HCT116 (cell line): ENCODE measurements at regions not wholly inside any gene's neighbourhood (a gene's known extent, or its start where the extent isn't known, plus 50 kb on each side); places are given as distances from the start of the nearest gene placed in this dataset.

Source experiments
- ATAC-seq: fragments of 200-7000 bp; cut with Tn5 transposase; 2 replicates; pipeline ENCODE4 v1.9.1; 2020; ENCODE audit warnings: mild to moderate bottlenecking, moderate library complexity
- BruUV-seq: library from RNA; stranded (reverse); fragments of 400-500 nt; replicated peaks from 2 replicates; lab custom pipeline; 2021; lab: Mats Ljungman, UMichigan
- CTCF ChIA-PET: fragments of 300-600 bp; sonication (Branson Sonifier 250); formaldehyde crosslinking; loops from one replicate; lab custom pipeline; 2021; ENCODE audit warnings: antibody characterized with exemption; lab: Charles Lee
- POLR2A ChIA-PET: fragments of 300-600, 350-600 bp; sonication (Branson Sonifier 250); formaldehyde crosslinking; loops from one replicate; lab custom pipeline; 2021; ENCODE audit warnings: antibody characterized with exemption; lab: Charles Lee
- RAD21 ChIA-PET, 2 experiments: fragments of 300-600 bp; sonication (Branson Sonifier 250); formaldehyde crosslinking; loops; one replicate each; lab custom pipeline; 2023; ENCODE audit warnings: low total read pairs in 2 of 2; ENCODE audit not compliant: uncharacterized antibody in 2 of 2, unreplicated experiment in 2 of 2, low non-redundant PET in 1 of 2; lab: Charles Lee
- DNase-seq: peaks from one replicate; pipeline ENCODE4 v3.0.0-alpha.2; 2010; ENCODE audit warnings: low read depth, low spot score
- H2AFZ ChIP-seq: fragments of 200-600 bp; shearing (Covaris generic), sonication (generic); 2 replicates; pipeline ENCODE4 v1.6.1; 2017; ENCODE audit warnings: low read depth, mixed run types, mixed read lengths, antibody characterized with exemption, low read length; ENCODE audit not compliant: poor library complexity, severe bottlenecking
- H3K27ac ChIP-seq: 2 replicates; pipeline ENCODE4 v1.5.1; 2012; ENCODE audit warnings: low read depth, low read length
- H3K27me3 ChIP-seq: fragments of 200-600 bp; sonication (generic); 2 replicates; pipeline ENCODE4 v1.6.1; 2016; ENCODE audit warnings: mixed run types, low read length, mixed read lengths; ENCODE audit not compliant: insufficient read depth
- H3K36me3 ChIP-seq, 2 experiments: fragments of 200-500 bp in 1 of 2; fragments of 200-600 bp in 1 of 2; sonication (Bioruptor generic) in 1 of 2; sonication (generic) in 1 of 2; 2 replicates each; pipeline versions ENCODE4 v1.5.1 to v1.6.1; 2014 to 2016; ENCODE audit warnings: low read length in 2 of 2, inconsistent platforms in 1 of 2, mixed read lengths in 1 of 2, mixed run types in 1 of 2; ENCODE audit not compliant: insufficient read depth in 2 of 2, control insufficient read depth in 1 of 2
- H3K4me1 ChIP-seq, 2 experiments: fragments of 200-600 bp in 1 of 2; sonication (generic) in 1 of 2; 2 replicates each; pipeline versions ENCODE4 v1.5.1 to v1.6.1; 2012 to 2017; ENCODE audit warnings: low read length in 2 of 2, inconsistent platforms in 1 of 2, mild to moderate bottlenecking in 1 of 2, mixed read lengths in 1 of 2, mixed run types in 1 of 2, moderate library complexity in 1 of 2; ENCODE audit not compliant: insufficient read depth in 2 of 2, control insufficient read depth in 1 of 2
- H3K4me2 ChIP-seq: fragments of 200-600 bp; sonication (generic); 2 replicates; pipeline ENCODE4 v1.6.1; 2017; ENCODE audit warnings: mixed run types, low read length, mixed read lengths
- H3K4me3 ChIP-seq, 2 experiments: fragments of 200-600 bp in 1 of 2; sonication (generic) in 1 of 2; replicated peaks in 1 of 2; 2 replicates each; pipeline ENCODE4 v1.5.1; 2011 to 2016; ENCODE audit warnings: low read length in 2 of 2, control low read depth in 1 of 2, low read depth in 1 of 2, mild to moderate bottlenecking in 1 of 2, mixed read lengths in 1 of 2, mixed run types in 1 of 2
- H3K79me2 ChIP-seq: fragments of 200-600 bp; sonication (generic); 2 replicates; pipeline ENCODE4 v1.6.1; 2017; ENCODE audit warnings: mild to moderate bottlenecking, mixed run types, low read length, moderate library complexity, mixed read lengths; ENCODE audit not compliant: insufficient read depth
- H3K9ac ChIP-seq: fragments of 200-600 bp; sonication (generic); 2 replicates; pipeline ENCODE4 v1.6.1; 2016; ENCODE audit warnings: low read length, mixed read lengths
- H3K9me2 ChIP-seq: fragments of 200-600 bp; sonication (generic), shearing (Covaris generic); 2 replicates; pipeline ENCODE4 v1.6.1; 2017; ENCODE audit warnings: mixed run types, mild to moderate bottlenecking, moderate library complexity; ENCODE audit not compliant: insufficient read depth
- H3K9me3 ChIP-seq, 2 experiments: fragments of 200-500 bp in 1 of 2; fragments of 200-600 bp in 1 of 2; sonication (Bioruptor generic) in 1 of 2; sonication (generic) in 1 of 2; 2 replicates each; pipeline ENCODE4 v1.6.1; 2014 to 2017; ENCODE audit warnings: low read length in 2 of 2, mixed read lengths in 2 of 2, inconsistent platforms in 1 of 2, low read depth in 1 of 2, mild to moderate bottlenecking in 1 of 2, mixed run types in 1 of 2, moderate library complexity in 1 of 2; ENCODE audit not compliant: control insufficient read depth in 1 of 2, insufficient read depth in 1 of 2
- H4K20me1 ChIP-seq: fragments of 200-600 bp; sonication (generic), shearing (Covaris generic); 2 replicates; pipeline ENCODE4 v1.6.1; 2017; ENCODE audit warnings: mixed run types, mild to moderate bottlenecking, moderate library complexity; ENCODE audit not compliant: insufficient read depth
- ATF3 ChIP-seq: IDR thresholded peaks from 2 replicates; pipeline ENCODE4 v1.6.1; 2012
- CBX3 ChIP-seq: IDR thresholded peaks from 2 replicates; pipeline ENCODE4 v1.6.1; 2012; ENCODE audit warnings: low read depth
- CEBPB ChIP-seq: IDR thresholded peaks from 2 replicates; pipeline ENCODE4 v1.6.1; 2012; ENCODE audit warnings: low read depth
- ELF1 ChIP-seq: IDR thresholded peaks from 2 replicates; pipeline ENCODE4 v1.6.1; 2012; ENCODE audit warnings: low read depth, borderline replicate concordance
- EZH2phosphoT487 ChIP-seq: fragments of 200-600 bp; IDR thresholded peaks from 2 replicates; pipeline ENCODE4 v1.6.1; 2018; ENCODE audit warnings: antibody characterized with exemption, borderline replicate concordance
- FOSL1 ChIP-seq: IDR thresholded peaks from 2 replicates; pipeline ENCODE4 v1.6.1; 2012; ENCODE audit warnings: low read depth
- POLR2AphosphoS5 ChIP-seq: IDR thresholded peaks from 2 replicates; pipeline ENCODE4 v1.6.1; 2011; ENCODE audit warnings: mild to moderate bottlenecking, low read depth, low read length, moderate library complexity
- RAD21 ChIP-seq: IDR thresholded peaks from 2 replicates; pipeline ENCODE4 v1.6.1; 2012; ENCODE audit warnings: low read depth, mild to moderate bottlenecking
- REST ChIP-seq: IDR thresholded peaks from 2 replicates; pipeline ENCODE4 v1.6.1; 2012; ENCODE audit warnings: low read depth
- TCF7L2 ChIP-seq: IDR thresholded peaks from 2 replicates; pipeline ENCODE4 v1.7.0; 2011; ENCODE audit warnings: borderline replicate concordance, inconsistent platforms; ENCODE audit not compliant: insufficient read depth, insufficient read length; ENCODE audit errors: extremely low read depth
- ZBTB33 ChIP-seq: IDR thresholded peaks from 2 replicates; pipeline ENCODE4 v1.6.1; 2011; ENCODE audit warnings: mild to moderate bottlenecking, low read length, moderate library complexity; ENCODE audit not compliant: insufficient replicate concordance; ENCODE audit errors: extremely low read depth
- ZFX ChIP-seq: fragments of 450-650 bp; IDR thresholded peaks from 2 replicates; pipeline ENCODE4 v1.6.1; 2017
- ZNF274 ChIP-seq: fragments of 200-500 bp; sonication (Bioruptor generic); IDR thresholded peaks from 2 replicates; pipeline ENCODE4 v1.6.1; 2014; ENCODE audit warnings: mild to moderate bottlenecking, low read depth, low read length, inconsistent platforms
- intact Hi-C: fragments of 100-400 bp; cut with micrococcal nuclease; formaldehyde crosslinking; loops from 2 replicates; pipeline ENCODE4 v1.10.0; 2022

GRCh38 chr4:19523964-19524363 is 727.7 kb upstream of the SLIT2 start:
- DNase-seq (no peak), ATAC-seq (no peak)
- 0 out of 4 replicates have a peak, but pooled peaks cover 0 to 3% of the 10 kb centered on the region in 2 experiments for H3K9me3 ChIP-seq
- H3K4me2 ChIP-seq = no peak overlapping the region
- H3K27ac ChIP-seq = no peak overlapping the region
- H3K36me3 ChIP-seq = no peaks in the 10 kb centered on the region
- CTCF ChIA-PET = no interaction called here
- intact Hi-C loops = no loop called here
- H3K4me3 ChIP-seq = no peak overlapping the region
- RAD21 ChIA-PET = no interaction called here
- no peaks in the 10 kb centered on the region for H4K20me1 ChIP-seq
- H2AFZ ChIP-seq = no peak overlapping the region
- TF ChIP-seq EZH2phosphoT487 = no peak
- no peak for TF ChIP-seq REST
- TF ChIP-seq ZFX = no peak
- TF ChIP-seq ZNF274 = no peak
- TF ChIP-seq POLR2AphosphoS5 = no peak
- TF ChIP-seq, all 23 proteins: peak for 0
- BruUV-seq = no TSS peak
- Histone ChIP-seq H3K4me1 (no peaks in the 10 kb centered on the region), H3K27me3 (no peaks in the 10 kb centered on the region), H3K79me2 (no peaks in the 10 kb centered on the region), H3K9ac (no peak overlapping the region), H3K9me2 (no peaks in the 10 kb centered on the region)
- POLR2A ChIA-PET = no interaction called here

- no peak overlapping the region for H3K9ac ChIP-seq
- H3K79me2 ChIP-seq = no peaks in the 10 kb centered on the region
- ChIA-PET RAD21 (no interaction called here), CTCF (no interaction called here), POLR2A (no interaction called here)
- no peaks in the 10 kb centered on the region for H3K36me3 ChIP-seq
- no peak overlapping the region for H3K27ac ChIP-seq
- no peaks in the 10 kb centered on the region for H4K20me1 ChIP-seq
- H3K9me3 ChIP-seq = 0 out of 4 replicates have a peak, but pooled peaks cover 0 to 3% of the 10 kb centered on the region in 2 experiments
- H3K4me1 ChIP-seq = no peaks in the 10 kb centered on the region
- H3K27me3 ChIP-seq = no peaks in the 10 kb centered on the region
- no peak overlapping the region for H3K4me2 ChIP-seq
- H2AFZ ChIP-seq = no peak overlapping the region
- DNase-seq = no peak
- ATAC-seq = no peak
- intact Hi-C loops = no loop called here
- H3K4me3 ChIP-seq = no peak overlapping the region
- no TSS peak for BruUV-seq
- H3K9me2 ChIP-seq = no peaks in the 10 kb centered on the region
- TF ChIP-seq CEBPB = no peak
- TF ChIP-seq ZBTB33 = no peak
- TF ChIP-seq FOSL1 = no peak
- no peak for TF ChIP-seq RAD21
- no peak for TF ChIP-seq ATF3
- TF ChIP-seq ELF1 = no peak
- TF ChIP-seq ZNF274 = no peak
- no peak for TF ChIP-seq ZFX
- TF ChIP-seq TCF7L2 = no peak
- no peak for TF ChIP-seq CBX3
These were observed 728.7 kb upstream of the SLIT2 start for GRCh38 chr4:19522966-19523365.
